NCI-H2107 (cell line): ENCODE measurements at regions not wholly inside any gene's neighbourhood (a gene's known extent, or its start where the extent isn't known, plus 50 kb on each side); places are given as distances from the start of the nearest gene placed in this dataset.
"Not testable (repeated sequence)": the region's sequence is repeated elsewhere in the genome, so short reads cannot be mapped to it uniquely, and the experiment has no call there.

ENCODE experiments used
- DNase-seq: peaks from one replicate; lab custom pipeline; 2025; lab: John Stamatoyannopoulos, UW

DNA sequence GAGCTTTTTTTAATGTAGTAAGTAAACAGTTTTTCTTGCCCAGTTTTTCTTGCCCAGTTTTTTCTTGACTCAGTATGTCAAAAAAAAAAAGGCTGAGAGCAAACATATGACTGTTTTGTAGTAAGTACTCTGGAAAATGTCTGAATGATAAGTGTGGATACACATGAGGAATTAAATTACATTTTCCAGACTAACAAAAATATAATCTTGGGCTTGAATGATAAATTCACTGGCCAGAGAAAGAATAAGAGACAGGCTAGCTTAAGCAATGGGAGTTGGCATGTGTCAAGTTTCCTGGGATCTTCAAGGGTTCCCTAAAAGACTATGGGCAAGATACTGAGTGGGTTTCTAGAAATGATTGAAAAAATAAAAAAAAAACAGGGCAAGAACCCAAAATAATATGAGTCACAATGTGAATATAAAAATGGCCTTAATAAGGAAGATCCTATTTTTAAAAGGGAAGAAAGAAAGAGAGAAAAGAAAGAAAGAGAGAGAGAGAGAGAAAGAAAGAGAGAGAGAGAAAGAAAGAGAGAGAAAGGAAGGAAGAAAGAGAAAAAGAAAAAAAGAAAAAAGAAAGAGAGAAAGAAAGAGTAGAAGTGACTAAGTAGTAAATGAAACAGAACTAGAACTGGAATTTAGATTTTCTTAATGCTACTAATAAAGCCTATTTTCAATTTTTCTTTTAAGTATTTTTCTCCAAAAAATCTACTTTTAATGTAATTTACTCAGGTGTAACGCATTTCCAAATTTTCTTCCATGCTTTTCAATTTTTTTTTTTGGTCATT lies 60.2 kb downstream of the TFPI2 start:
- DNase-seq = no peak

DNA sequence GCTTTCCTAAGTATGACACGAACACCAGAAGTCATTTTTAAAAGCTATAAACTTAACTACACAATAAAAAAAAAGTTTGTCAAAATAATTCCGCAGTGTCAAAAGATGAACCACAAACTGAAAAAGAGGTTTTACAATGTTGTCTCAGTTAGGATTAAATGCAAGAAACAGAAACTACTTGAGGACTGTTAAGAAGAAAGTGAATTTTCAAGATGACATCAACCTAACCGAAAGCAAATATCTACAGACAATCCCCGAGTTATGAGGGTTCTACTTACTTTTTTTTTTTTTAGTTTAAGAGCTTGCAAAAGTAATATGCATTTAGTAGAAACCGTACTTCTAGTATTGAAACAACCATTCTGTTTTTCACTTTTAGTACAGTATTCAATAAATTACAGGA lies 62.3 kb downstream of the TFPI2 start:
- DNase-seq = no peak

DNA sequence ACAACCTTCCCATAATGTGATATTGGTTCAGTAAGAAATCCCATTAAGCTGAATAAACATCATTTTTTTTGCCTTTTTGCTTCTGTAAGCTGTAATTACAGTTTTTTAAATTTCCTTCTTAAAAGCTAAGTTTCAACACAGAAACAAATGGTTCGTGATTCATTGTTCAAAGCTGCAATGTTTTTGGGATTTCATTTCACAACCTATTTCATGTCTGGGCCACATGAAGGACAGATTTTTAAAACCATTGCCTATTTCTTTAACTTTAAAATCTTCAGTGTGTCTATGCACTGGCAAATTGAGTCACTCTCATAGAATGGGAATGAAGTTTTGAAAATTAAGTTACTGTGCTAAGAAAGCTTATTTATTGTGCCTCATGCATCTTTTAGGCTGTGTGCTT lies 66.9 kb downstream of the TFPI2 start:
- no peak for DNase-seq

- no peak for DNase-seq
These were observed 69.1 kb downstream of the TFPI2 start for GRCh38 chr7:93821463-93821862.

- DNase-seq = no peak
These were observed 70.9 kb downstream of the TFPI2 start for GRCh38 chr7:93819699-93820098.

GRCh38 chr7:93817526-93817925 lies 73.0 kb downstream of the TFPI2 start:
- DNase-seq = no peak

DNA sequence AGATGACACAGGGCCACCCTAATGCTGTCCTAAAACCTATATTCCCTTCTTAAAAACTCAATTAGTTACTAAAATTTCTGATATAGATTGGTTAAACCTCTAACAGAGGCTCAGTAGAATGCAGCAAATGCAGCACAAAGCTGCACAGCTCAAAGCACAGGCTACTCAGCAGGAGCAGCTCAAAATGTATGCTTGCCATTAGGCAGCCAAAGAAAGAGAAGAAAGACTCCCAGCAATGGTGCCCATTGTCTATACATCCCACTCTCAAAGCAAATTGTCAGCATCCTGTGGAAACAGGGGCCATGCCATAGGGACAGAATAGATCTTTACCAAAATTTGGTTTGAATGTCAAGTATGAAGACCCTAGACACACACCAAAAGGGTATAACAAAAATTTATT lies 73.5 kb downstream of the TFPI2 start:
- no peak for DNase-seq

DNA sequence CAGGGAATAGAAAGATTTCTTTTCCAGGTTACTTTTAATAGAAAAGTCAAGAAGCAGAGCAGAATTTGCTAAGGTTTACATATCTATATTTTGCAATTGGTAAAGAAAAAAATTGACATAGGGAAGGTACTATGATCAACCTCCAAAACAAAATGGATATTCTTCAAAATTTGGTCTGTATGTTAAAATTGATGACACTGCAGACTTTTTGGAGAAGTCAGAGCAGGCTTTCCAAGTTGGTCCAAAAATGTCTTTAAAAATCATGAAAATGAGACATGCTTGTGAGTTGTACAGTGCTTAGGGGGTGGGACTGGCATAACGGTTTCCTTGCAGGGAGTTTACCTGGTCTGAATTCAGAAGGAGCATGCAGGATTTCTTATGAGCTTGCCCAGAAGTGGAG lies 77.0 kb downstream of the TFPI2 start:
- no peak for DNase-seq

GRCh38 chr7:93812061-93812460 lies 78.5 kb downstream of the TFPI2 start:
- no peak for DNase-seq

DNA sequence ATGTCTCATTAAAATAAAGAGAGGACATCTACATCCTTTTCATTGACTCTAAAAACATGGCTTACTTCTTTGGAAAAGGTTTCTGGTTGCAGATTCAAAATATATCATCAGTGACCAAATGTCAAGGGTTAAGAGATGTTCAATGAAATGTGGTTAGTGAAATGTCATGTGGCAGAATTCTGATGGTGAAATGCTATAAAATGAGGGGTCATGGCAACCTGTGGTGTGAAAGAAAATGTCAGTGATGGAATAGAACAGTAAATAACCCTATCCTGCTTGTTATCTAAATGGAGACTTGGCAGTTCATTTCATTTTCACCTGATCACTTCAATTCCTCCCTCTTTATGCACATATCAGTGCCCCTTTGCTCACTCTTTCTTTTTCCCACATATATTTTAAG lies 79.4 kb downstream of the TFPI2 start:
- no peak for DNase-seq

DNA sequence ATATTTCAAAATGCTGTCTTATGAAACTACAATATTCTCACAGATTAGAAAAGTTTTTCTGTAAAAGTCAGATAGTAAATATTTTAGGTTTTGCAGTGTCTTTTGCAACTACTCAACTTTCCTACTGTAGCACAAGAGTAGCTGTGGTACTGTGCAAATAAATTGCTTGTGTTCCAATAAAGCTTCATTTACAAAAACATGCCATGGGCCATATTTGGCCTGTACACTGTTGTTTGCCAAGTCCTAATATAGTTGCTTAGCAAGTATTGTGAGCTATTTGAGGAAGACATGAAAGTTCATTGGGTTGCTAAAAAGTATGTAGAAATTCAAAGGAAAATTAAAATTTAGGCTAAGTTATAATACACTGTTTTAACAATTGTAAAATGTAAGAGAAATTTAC lies 80.0 kb downstream of the TFPI2 start:
- no peak for DNase-seq

DNA sequence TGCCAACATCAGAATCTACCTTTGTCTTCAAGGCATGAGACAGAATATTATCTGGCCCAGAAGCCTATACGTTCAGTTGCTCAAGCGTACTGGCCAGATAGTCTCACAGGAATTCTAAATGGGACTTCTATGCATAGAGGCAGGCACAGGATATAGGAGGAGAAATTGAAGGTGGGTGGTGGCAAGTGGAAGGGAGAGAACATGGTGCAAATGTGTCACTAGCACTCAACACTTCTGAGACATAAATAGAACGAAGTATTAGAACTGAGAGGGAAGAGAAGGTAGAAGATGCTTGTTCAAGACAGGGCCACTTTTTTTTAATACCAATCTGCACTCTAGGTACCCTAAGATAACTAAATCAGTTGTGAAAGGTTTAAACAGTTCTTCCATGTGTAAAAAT lies 85.8 kb downstream of the TFPI2 start:
- no peak for DNase-seq

DNA sequence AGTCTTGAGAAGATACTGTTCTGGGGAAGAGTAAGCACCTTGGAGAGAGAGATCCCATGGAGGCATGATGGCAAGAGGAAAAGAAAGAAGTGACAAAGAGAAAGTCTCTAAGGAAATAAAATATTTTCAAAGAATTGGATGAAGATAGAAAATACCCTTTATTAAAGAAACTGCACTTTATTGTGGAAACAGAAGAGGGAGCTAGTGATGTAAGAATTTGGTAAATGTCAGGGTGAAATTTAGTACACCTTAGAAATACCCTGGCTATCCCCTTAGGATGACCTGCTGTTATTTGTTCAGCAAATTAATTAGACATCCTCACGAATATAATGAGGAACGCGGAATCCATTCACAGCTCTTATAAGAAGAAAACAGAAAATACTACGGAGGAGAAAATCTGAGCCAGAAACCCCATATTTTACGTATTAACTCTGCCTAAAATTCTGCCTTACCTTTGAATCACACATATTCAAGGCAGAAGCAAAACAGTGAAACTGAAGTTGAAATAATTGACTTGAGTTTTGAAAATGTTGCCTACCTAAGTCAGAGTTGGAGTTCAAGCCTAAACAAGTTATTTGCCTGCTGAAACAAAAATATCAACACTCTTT lies 90.7 kb downstream of the TFPI2 start:
- no peak for DNase-seq

DNA sequence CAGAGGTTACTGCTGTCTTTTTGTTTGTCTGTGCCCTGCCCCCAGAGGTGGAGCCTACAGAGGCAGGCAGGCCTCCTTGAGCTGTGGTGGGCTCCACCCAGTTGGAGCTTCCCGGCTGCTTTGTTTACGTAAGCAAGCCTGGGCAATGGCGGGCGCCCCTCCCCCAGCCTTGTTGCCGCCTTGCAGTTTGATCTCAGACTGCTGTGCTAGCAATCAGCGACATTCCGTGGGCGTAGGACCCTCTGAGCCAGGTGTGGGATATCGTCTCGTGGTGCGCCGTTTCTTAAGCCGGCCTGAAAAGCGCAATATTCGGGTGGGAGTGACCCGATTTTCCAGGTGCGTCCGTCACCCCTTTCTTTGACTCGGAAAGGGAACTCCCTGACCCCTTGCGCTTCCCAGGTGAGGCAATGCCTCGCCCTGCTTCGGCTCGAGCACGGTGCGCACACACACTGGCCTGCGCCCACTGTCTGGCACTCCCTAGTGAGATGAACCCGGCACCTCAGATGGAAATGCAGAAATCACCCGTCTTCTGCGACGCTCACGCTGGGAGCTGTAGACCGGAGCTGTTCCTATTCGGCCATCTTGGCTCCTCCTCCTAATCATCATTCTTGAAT lies 97.4 kb downstream of the TFPI2 start:
- DNase-seq = not testable (repeated sequence)

GRCh38 chr7:93779115-93779514 lies 111.4 kb downstream of the TFPI2 start:
- no peak for DNase-seq

- no peak for DNase-seq
These were observed 112.2 kb downstream of the TFPI2 start for GRCh38 chr7:93778384-93778783.

DNA sequence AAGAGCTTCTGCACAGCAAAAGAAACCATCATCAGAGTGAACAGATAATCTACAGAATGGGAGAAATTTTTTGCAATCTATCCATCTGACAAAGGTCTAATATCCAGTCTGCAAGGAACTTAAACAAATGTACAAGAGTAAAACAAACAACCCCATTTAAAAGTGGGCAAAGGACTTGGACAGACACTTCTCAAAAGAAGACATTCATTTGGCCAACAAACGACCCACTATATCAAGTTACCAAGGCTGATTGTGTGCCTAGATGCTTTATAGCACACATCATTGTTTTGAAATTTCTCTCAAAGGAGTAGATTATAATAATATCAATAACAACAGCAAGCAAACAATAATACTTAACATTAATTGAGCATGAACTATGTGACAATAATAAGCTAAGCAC lies 117.1 kb downstream of the TFPI2 start:
- no peak for DNase-seq

DNA sequence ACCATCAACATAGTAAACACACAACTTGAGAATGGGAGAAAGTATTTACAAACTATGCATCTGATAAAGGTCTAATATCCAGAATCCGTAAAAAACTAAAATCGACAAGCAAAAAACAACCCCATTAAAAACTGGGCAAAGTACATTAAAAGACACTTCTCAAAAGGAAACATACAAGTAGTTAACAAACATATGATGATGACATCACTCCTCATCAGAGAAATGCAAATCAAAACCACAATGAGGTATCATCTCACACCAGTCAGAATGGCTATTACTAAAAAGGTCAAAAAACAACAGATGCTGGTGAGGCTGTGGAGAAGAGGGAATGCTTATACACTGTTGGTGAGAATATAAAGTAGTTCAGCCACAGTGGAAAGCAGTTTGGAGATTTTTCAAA lies 125.1 kb downstream of the TFPI2 start:
- DNase-seq = no peak

DNA sequence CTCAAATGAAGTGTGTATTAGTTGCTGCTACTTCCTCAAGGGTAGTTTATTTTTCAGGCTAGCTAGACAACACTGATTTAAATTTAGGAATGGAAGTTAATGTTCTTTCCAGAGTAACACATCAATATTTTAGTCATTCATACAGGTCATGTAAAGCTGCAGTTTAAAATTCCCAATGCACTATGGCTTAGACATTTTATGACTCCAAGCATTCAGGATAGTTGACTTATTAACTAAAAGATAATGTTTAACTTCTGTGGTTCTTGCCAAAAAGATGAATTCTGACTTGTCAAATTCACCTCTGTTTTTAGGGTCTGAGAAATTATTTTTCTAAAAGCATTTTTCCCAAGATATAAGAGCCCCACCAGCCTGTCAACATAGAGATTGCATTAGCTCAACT lies 131.9 kb downstream of the TFPI2 start:
- DNase-seq = no peak

DNA sequence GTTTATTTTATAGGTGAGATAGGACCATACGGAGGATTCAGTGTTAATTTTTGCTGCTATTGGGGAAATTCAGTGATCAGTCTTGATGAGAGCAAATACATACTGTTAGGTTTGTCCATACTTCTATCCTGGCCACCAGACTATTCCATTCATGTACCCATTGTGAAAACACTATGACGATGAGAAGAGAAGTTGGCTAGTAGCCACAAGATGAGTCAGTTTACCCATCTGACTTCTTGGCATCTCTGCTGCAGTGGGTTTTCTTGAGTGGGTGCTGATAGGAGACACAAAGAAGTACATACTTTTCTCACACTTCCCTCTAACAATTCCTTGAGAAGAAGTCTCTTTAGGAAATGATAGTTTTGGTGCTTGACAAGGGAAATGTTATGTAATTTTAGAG lies 133.1 kb downstream of the TFPI2 start:
- no peak for DNase-seq

DNA sequence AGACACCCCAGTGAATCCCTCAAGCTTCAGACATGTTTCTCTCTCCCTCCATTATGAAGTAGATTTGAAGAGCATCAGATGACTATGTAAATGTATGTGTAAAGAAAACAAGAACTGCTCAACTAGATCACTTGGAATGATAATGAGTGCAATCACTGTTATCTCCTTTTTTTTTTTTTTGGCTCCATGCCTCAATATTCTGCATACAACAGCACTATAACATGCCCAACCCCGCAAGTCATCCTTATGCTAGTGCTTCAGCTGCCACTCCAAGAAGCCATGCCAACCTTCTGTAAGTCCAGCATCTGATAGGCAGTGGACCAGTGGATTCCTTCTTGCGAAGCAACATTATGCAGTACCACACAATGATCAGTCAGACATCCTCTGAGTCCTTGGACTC lies 133.7 kb downstream of the TFPI2 start:
- DNase-seq = no peak

DNA sequence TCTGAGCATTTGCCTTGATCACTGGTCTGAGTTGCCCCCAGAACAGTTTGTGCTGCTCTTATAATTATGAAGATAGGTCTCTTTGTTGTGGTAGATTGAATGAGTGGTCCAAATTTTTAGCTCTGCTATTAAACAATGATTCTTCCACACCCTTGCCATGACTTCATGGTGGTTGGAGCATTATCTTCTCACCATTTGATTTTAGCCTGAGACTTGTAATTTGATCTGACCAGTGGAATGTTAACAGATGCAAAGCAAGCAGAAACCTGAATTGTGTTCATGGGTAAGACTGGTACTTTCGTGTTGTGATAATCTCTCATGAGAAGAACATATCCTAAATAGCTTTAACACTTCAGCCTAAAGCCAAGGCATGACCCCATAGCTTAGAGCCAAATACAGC lies 139.1 kb downstream of the TFPI2 start:
- DNase-seq = no peak

- DNase-seq = no peak
These were observed 139.6 kb downstream of the TFPI2 start for GRCh38 chr7:93750986-93751385.

DNA sequence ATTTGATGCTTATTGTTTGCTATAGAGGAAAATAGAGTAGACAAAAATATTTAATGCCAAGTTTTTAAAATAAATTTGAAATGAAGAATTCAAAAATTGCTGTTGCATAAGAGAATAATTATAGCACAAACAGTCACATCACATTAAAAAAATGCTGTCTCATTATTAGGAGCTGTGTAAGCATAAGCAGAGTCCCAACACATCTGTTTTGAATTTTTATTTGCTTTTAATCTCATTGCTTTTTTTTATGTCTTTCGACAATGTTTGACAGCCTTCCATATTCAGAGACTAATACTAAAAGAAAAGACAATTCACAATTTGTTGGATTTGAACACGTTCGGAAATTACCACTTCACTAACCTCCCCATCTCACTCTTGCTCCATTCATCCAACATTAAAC lies 143.5 kb downstream of the TFPI2 start:
- no peak for DNase-seq
